HG02938 (cell line): ENCODE measurements at regions not wholly inside any gene's neighbourhood (a gene's known extent, or its start where the extent isn't known, plus 50 kb on each side); places are given as distances from the start of the nearest gene placed in this dataset.
A peak's percentile ranks its signal among the peaks of the same experiment; 100 is the strongest.
"Not testable (repeated sequence)": the region's sequence is repeated elsewhere in the genome, so short reads cannot be mapped to it uniquely, and the experiment has no call there.

Experiments
- ATAC-seq: cut with Tn5 transposase; IDR thresholded peaks from one replicate; pipeline ENCODE4 v1.9.1; 2021; ENCODE audit warnings: mild to moderate bottlenecking, moderate library complexity; ENCODE audit not compliant: unreplicated experiment

DNA sequence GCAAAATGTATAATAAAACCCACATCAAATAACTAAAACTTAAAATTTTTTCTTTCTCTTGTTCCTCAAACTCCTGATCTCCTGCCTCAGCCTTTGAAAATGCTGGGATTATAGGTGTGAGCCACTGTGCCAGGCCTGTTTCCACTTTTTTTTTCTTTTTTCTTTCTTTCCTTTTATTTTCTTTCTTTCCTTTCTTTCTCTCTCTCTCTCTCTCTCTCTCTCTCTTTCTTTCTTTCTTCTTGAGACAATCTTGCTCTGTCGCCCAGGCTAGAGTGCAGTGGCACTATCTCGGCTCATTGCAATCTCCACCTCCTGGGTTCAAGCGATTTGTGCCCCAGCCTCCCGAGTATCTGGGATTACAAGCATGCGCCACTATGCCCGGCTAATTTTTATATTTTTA lies 164.6 kb downstream of the OR2B2 start:
- no peak for ATAC-seq

DNA sequence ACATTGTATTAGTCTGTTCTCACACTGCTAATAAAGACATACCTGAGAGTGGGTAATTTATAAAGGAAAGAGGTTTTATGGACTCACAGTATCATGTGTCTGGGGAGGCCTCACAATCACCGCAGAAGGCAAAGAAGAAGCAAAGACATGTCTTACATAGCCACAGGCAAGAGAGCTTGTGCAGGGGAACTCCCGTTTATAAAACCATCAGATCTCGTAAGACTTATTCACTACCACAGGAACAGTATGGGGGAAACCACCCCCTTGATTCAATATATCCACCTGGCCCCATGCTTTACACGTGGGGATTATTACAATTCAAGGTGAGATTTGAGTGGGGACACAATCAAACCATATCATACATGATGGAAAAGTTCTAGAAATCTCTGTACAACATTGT lies 165.3 kb downstream of the OR2B2 start:
- not testable (repeated sequence) for ATAC-seq

DNA sequence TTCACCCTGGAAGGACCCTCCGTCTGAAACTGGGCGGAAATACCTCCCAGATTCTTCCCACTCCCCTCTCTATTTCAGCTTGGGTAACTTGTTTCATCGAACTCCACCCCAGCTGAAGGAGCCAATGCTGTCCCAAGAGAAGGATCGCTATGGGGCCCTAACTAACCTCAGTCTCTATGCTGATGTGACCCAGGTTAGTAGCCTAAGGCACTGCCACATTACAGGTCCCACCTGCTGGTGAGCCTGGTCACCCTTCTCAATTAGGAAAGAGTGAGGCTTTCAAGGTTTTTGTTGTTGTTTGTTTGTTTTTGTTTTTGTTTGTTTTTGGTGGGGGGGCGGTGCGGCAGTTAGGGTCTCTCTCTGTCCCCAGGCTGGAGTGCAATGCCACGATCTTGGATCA lies 168.4 kb downstream of the OR2B2 start:
- no peak for ATAC-seq

DNA sequence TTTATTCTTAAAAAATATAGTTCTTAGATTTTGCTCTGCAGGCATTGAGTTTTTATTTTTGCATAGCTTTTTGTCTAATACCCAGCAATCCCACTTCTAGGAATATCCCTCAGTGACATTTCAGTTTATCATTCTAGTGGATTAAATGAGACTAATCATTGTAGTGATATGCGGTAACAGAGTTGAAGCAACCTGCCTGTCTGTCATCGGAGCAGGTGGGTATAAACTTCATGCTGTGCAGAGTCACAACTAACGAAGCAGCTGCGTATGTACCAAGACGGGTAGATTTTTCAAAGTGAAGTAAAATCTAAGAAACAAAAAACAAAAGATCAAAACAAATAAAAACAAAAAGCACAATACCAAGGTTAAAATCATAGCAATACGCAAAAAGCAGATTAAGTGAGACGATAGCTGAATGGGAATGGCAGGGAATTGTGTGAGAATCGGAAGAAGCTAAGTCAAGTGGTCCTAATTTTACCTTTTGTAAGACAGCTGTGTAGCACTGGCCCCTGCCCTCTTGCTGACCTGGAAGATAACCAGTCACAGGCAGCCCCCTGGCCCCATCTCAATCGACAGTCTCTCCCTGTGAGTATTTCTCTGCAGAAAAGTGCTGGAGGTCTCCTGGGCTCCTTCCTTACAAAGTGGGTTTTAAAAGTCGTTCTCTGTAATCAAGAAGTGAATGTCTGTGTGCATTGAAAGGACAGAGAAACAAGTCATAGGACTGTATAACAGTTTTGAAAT lies 169.2 kb downstream of the OR2B2 start:
- ATAC-seq, result no peak

DNA sequence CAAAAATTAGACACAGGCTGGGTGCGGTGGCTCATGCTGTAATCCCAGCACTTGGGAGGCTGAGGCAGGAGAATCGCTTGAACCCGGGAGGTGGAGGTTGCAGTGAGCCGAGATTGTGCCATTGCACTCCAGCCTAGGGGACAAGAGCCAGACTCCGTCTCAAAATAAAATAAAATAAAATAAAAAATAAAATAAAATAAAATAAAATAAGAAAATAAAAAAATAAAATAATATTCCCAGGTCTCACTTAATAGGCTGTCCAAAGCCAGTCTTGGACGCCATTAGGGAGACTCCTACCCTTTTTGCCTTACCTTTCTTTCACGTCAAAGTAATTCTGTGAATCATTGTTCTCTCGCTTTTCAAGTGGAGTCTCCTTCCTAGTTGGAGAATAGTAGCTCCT lies 172.3 kb downstream of the OR2B2 start:
- ATAC-seq, result not testable (repeated sequence)

DNA sequence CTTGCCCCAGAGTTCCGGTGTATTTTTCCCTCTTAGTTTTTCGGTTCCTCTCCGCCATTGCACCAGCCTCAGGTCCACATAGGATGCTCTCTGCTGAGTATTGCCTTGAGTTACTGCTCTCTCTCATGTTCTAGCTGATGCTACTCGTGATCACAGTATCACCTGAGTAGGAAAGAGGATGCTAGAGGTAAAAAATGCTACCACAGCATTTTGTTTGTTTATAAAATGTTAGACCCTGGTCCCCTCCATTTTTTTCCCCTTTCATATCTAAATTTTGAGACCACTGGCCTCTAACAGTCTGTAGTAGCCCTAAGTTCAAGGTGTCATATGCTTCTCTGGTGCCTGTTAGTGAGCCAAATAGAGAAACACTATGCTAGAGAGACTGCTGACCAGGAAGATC lies 175.5 kb downstream of the OR2B2 start:
- no peak for ATAC-seq

DNA sequence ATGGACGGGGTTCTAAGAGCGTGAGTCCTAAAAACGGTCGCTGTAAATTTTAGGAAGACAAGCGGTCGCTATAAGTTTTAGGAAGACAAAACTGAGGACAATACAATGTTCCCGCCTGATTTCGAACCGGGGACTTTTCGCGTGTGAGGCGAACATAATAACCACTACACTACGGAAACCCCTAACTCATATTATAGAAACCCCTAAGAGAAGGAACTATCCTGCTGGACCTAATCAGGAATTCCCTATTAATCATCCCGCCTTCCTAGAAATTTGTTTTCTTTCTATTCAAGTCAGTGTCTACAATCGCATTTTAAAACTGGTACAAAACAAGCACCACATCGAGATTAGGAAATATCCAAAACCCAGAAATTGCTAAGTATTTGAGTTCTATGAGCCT lies 183.8 kb downstream of the OR2B2 start:
- ATAC-seq, result no peak

DNA sequence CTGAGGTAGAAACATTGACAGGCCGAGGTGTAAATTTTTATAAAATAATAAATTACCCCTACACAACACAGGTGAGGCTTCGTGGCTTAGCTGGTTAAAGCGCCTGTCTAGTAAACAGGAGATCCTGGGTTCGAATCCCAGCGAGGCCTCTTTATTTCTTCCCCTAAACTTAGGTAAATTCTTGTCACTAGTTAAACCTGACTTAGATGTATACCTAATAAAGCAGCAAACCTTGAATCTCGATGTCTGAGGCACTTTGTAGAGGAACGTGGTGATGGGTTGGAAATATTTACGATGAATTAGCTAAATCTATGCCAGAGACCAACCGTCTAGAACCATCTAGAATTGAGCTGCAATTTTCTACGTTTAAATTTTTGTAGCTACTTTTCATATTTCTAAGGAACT lies 185.6 kb downstream of the OR2B2 start:
- no peak for ATAC-seq

DNA sequence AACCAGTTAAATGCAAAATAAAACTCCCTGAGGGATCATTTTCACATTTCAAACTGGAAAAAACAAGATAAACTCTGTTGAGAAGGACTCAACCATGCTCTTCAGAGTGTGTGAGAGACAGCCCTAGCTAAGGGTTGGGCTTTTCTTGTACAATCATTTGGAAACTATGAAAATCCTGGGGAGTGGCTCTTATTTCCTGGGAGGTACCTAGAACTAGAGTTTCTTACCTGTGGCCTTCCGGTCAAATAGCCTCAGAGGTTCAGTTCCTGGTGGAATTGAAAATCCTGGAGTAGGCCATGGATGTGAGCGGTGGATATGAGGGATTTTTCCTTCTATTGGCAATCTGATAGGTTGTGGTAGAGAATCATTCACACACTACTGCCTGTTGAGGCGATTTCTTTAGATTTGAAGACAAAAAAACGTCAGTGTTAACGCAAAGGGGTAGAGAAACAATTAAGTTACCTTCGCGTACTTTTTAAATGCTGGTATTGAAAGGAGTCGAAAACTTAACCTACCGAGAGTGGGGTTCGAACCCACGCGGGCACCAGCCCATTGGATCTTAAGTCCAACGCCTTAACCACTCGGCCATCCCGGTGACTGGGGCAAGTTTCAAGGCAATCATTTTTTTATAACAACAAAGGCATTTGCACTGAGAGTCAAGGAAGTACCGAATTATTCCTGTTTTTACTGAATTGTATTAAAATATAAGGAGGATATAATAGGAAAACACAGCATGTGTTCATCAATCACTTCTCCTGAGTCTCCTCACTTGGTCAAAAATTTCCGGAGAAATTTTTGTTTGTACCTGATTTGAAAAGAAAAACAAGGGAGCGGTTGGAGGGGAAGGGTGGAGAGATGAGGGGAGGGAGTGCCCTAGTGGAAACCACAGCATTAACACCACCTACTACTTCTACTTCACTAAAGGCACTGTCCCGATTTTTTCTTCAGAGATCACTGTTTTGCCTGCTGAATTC lies 191.3 kb downstream of the OR2B2 start:
- ATAC-seq, result no peak

DNA sequence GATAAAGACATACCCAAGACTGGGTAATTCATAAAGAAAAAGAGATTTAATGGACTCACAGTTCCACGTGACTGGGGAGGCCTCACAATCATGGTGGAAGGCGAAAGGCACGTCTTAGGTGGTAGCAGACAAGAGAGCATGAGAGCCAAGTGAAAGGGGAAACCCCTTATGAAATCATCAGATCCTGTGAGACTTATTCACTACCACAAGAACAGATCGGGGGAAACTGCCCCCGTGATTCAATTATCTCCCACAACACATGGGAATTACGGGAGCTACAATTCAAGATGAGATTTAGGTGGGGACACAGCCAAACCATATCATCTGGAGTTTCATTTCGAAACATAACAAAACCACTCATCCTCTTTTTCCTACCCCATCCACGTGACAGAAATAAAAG lies 193.2 kb downstream of the OR2B2 start:
- ATAC-seq, result not testable (repeated sequence)

DNA sequence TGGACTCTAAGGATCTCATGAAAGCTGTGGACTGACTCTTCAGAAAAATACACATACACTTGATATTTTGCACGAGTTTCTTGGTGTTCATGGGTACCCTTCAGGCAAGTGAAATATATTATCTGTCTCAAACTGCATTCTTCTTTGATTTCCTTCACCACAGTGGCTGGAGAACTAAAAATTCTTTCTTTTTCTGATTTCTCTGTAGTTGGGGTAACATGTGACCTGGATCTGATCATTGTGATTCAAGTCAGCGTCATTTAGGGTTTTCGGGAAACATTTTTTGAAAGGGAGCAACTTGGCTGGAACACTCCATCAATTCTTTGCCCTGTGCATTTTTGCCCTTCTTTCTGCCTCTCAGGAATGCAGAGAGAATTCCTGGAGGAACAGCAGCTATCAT lies 205.8 kb downstream of the OR2B2 start:
- ATAC-seq, result no peak

DNA sequence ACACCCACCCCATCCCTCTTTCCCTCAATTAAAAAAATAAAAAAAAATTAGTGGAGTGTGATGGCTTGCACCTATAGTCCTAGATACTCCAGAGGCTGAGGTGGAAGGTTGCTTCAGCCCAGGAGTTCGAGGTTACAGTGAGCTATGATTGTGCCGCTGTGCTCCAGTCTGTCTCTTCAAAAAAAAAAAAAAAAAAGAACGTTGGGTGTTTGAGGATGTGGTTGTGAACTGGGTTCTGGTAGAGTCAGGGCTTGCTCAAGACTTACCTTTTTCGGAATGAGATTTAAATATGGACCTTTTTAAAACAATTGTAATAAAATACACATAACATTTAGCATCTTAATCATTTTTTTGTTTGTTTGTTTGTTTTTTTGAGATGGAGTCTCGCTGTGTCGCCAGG lies 211.9 kb downstream of the OR2B2 start:
- no peak for ATAC-seq

DNA sequence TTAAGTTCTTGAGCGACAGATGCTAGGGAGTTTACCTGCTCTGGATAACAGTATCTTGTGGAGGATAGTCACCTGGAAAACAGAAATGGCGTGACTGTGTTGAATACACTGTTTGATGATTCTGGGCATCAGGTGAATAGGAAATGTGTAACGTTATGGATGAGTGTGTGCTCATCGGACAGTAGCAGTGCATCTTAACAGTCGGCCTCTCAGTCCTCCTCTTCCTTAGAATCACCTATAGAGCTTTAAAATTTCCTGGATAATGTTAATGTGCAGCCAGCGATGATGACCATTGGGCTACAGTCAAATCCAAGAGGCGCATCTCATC lies 217.7 kb downstream of the OR2B2 start:
- no peak for ATAC-seq

DNA sequence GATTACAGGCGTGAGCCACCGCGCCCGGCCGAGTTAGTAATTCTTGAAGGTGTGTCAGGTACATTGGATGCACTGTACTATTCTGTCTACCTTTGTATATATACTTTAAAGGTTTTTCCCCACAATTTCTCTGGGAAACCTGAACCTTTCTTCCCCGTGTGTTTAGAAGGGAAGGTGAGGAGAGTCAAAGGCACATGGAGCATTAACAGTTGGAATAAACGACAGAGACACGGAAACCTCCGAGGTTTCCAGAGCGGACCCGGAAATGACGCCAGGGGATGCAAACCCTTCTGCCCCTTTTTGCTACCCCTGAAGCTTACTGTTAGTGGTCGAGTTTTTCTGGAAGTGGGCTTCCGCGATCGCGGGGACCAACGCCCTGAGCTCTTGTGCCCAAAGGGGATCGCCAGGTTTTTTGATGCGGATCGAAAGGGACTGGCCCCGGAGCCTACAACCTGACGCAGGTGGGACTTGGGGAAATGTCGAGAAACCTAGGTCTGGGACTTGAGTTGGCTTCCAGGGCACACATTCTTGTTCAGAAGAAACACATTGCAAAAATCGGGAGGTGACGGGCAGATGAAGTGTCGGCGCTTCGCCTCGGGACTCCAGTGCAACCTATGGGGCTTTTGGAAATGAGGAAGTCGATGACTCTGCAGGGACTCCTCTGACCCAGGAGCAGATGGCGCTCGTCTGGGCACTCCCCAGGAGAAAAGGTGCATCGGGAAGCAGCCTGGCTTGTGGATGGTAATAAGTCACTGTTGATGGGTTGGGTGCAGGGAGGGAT lies 218.2 kb downstream of the OR2B2 start:
- no peak for ATAC-seq

DNA sequence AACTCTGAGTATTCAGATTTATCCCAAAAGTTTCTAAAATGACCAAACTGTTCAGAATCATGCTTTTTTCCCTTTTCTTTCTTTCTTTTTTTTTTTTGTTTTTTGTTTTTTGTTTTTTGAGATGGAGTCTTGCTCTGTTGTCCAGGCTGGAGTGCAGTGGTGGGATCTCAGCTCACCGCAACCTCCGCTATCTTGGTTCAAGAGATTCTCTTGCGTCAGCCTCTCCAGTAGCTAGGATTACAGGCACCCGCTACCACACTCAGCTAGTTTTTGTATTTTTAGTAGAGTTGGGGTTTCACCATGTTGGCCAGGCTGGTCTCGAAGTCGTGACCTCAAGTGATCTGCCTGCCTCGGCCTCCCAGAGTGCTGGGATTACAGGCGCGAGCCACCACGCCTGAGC lies 219.2 kb upstream of the ZNF184 start:
- not testable (repeated sequence) for ATAC-seq

DNA sequence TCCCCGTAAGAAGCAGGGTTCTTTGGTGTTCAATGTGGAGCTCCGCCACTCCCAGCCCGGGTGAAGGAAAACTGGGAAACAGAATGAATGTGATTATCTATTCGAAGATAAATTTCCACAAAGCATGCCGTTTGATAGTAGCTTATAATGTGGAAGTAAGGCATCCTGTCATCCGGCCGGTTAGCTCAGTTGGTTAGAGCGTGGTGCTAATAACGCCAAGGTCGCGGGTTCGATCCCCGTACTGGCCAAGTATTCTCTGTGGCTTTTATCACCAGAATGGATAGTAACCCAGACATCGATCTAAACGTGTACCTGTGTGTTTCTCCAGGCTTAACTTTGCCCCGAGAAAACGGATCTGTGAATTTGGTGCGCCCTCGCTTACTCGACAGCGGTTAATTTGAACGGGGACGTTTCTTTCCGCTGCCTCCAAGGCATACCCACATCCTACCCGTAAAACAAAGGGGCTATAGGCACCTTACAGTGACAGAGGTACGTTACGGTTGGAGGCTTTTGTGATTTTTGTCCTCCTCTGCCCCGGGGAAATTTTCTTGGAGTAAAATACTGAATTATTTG lies 215.2 kb upstream of the ZNF184 start:
- ATAC-seq, result no peak

DNA sequence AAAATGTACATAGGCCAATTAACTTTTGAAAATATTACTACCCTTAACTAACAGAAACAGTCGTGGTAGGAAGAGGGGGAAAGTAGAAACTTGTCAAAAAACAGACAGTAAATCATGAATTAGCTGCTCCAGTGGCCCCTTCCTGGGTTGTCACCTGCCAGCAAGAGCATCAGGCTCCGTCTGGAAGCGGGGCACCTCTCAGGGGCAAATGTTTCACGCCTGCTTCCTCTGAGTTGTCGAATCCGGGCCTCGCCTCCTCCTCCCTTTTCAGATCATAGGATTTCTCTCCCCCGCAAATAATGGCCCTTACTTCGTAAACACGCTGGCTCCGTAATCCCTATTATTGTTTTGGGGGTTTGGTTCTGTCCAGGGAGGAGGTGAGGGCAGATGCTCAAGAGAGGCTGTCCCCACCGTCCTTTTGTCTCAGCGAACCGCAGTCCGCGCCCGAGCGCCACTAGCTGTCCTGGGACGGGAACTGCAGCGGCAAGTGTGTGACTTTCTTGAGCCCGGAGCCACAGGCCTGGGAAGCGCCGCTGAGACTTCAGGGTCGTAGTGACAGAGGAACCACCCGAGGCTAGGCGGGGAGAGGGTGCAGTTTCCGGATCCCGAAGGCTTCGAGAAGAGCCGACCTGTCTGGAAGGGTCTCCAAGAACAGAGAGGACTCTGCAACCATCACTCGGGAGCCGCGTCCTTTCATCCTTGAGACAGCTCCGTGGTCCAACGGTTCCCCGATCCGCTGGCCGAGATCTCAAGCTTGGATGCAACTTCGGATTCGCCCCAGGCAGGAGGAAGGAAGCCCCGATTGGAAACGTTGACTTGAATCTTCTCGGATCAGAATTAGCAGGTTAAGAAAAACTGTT lies 214.5 kb upstream of the ZNF184 start:
- peak; percentile 47 for ATAC-seq

DNA sequence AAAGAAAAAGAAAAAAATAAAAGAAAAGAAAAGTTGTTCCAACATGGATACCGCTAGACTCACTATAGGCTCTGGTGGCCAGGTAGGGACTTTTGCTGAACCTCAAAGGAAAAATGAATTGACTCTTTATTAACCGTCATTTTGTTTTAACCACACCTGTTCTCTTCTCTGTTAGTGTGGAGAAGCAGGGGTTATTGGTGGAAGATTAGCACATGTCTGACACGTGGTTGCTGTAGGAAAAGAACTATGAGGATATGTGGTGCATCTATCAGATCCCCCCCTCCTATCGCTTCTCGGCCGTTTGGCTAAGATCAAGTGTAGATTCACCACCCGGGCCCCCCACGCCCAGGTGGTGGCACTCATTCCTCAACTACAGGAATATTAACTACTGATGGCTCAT lies 212.4 kb upstream of the ZNF184 start:
- no peak for ATAC-seq

DNA sequence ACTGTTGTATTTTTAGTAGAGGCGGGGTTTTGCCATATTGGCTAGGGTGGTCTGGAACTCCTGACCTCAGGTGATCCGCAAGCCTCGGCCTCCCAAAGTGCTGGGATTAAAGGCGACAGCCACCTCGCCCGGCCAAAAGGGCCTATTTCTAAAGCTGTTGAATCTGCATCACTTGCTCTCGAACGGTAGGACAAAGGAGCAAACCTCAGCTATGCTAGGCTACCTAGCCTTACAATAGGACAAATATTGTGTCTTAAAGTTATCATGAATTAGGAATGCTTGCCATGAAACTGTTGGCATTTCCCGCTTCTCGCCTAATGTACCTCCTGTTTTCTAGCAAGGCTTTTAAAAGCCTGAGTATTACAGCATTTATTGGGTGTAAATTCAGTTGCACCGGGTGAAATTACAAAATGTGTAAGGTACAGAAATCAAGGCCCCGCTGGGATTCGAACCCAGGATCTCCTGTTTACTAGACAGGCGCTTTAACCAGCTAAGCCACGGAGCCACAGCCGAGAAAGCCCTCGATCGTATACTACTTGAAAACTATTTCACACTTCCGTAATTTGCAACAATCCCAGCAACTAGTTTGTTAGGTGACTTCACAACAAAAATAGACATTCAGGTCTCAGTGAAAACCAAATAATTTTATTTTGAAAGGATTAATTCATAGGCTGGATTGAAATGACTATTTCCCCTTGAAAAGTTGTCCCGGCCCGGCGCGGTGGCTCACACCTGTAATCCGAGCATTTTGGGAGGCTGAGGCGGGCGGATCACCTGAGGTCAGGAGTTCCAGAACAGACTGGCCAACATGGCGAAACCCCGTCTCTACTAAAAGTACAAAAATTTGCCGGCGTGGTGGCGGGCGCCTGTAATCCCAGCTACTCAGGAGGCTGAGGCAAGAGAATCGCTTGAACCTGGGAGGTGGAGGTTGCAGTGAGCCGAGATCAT lies 211.6 kb upstream of the ZNF184 start:
- no peak for ATAC-seq
